ENCODE measurements at regions not wholly inside any gene's neighbourhood (a gene's known extent, or its start where the extent isn't known, plus 50 kb on each side); places are given as distances from the start of the nearest gene placed in this dataset.

GRCh38 chr13:107554460-107554859, 660.9 kb downstream of the LIG4 start:
- TF ChIP-seq POLR2AphosphoS5 (IDR thresholded peaks at IDR 0.05) (no peak), CTCF (IDR thresholded peaks at IDR 0.05) (no peak), POLR2A (IDR thresholded peaks at IDR 0.05) (no peak)
